Left cardiac atrium (tissue), 4 donors: ENCODE measurements at regions not wholly inside any gene's neighbourhood (a gene's known extent, or its start where the extent isn't known, plus 50 kb on each side); places are given as distances from the start of the nearest gene placed in this dataset.
"Not testable (repeated sequence)": the region's sequence is repeated elsewhere in the genome, so short reads cannot be mapped to it uniquely, and the experiment has no call there.

Source experiments
- ATAC-seq, 2 donors: fragments of 200-7000 bp; cut with Tn5 transposase; one replicate each; pipeline ENCODE4 v1.9.1; 2020; ENCODE audit warnings: mild to moderate bottlenecking in 2 of 2, moderate library complexity in 2 of 2
- DNase-seq: peaks from one replicate; pipeline ENCODE4 v3.0.0-alpha.2; 2020
- intact Hi-C, 2 donors: fragments of 100-400 bp; cut with DNase I; formaldehyde crosslinking; loops; one replicate each; pipeline versions ENCODE4 v1.14.1 to v1.15.1; 2022 to 2023
- donor health status: DM: no; HTN: yes; CAD: no.
- donor health status: DM: no; HTN: yes; CAD: no; lungs with severe emphysema.
- donor health status: DM: yes; HTN: yes; CAD: no.
- donor health status: Dilated cardiomyopathy.

- intact Hi-C loops = no loop called here
- no peak for DNase-seq
- no peak for ATAC-seq
These were observed 94.6 kb upstream of the SLC30A5 start for GRCh38 chr5:68999181-68999580.

GRCh38 chr5:69000216-69000919 lies 93.4 kb upstream of the SLC30A5 start:
- DNase-seq (no peak), ATAC-seq (no peak)
- intact Hi-C loops = no loop called here

- intact Hi-C loops = no loop called here
- DNase-seq (no peak), ATAC-seq (no peak)
These were observed 92.9 kb upstream of the SLC30A5 start for GRCh38 chr5:69000949-69001348.

GRCh38 chr5:69001627-69002026 lies 92.2 kb upstream of the SLC30A5 start:
- intact Hi-C loops = no loop called here
- no peak for ATAC-seq
- no peak for DNase-seq

GRCh38 chr5:69004127-69004526 lies 89.7 kb upstream of the SLC30A5 start:
- DNase-seq (no peak), ATAC-seq (no peak)
- intact Hi-C loops = no loop called here

- no peak for DNase-seq
- no peak for ATAC-seq
- intact Hi-C loops = no loop called here
These were observed 89.1 kb upstream of the SLC30A5 start for GRCh38 chr5:69004676-69005075.

- ATAC-seq (no peak), DNase-seq (no peak)
- intact Hi-C loops = loop anchor here in 1 of 2 donors (2.0 kb wide), 1 partner anchor 719 kb away; no protein-coding TSS in a partner anchor
These were observed 87.8 kb upstream of the SLC30A5 start for GRCh38 chr5:69006030-69006429.

GRCh38 chr5:69007163-69007562 lies 86.7 kb upstream of the SLC30A5 start:
- intact Hi-C loops = loop anchor here in 1 of 2 donors (2.0 kb wide), 1 partner anchor 720 kb away; no protein-coding TSS in a partner anchor

GRCh38 chr5:69007726-69008368 lies 86.0 kb upstream of the SLC30A5 start:
- DNase-seq = peak; percentile 34

More at GRCh38 chr5:69007163-69007562, 86.7 kb upstream of the SLC30A5 start:
- no peak for ATAC-seq
- DNase-seq = no peak

GRCh38 chr5:69010476-69010875 lies 83.3 kb upstream of the SLC30A5 start:
- DNase-seq (no peak), ATAC-seq (no peak)
- intact Hi-C loops = loop anchor here in 1 of 2 donors (10.0 kb wide), 1 partner anchor 294 kb away; no protein-coding TSS in a partner anchor

More at GRCh38 chr5:69007726-69008368, 86.0 kb upstream of the SLC30A5 start:
- intact Hi-C loops = loop anchor here in 1 of 2 donors (2.0 kb wide), 1 partner anchor 721 kb away; no protein-coding TSS in a partner anchor
- peak; percentile 71 for ATAC-seq

GRCh38 chr5:69011910-69012309 lies 81.9 kb upstream of the SLC30A5 start:
- intact Hi-C loops = loop anchor here in 1 of 2 donors (10.0 kb wide), 1 partner anchor 293 kb away; no protein-coding TSS in a partner anchor
- ATAC-seq (no peak), DNase-seq (no peak)

- DNase-seq (no peak), ATAC-seq (no peak)
- intact Hi-C loops = loop anchor here in 1 of 2 donors (10.0 kb wide), 1 partner anchor 291 kb away; no protein-coding TSS in a partner anchor
These were observed 80.3 kb upstream of the SLC30A5 start for GRCh38 chr5:69013481-69013880.

GRCh38 chr5:69014007-69014406 lies 79.8 kb upstream of the SLC30A5 start:
- DNase-seq, ATAC-seq: not testable (repeated sequence)
- intact Hi-C loops = loop anchor here in 1 of 2 donors (10.0 kb wide), 1 partner anchor 291 kb away; no protein-coding TSS in a partner anchor

GRCh38 chr5:69019668-69020375 lies 74.0 kb upstream of the SLC30A5 start:
- ATAC-seq (no peak), DNase-seq (no peak)
- intact Hi-C loops = loop anchor here in 1 of 2 donors (10.0 kb wide), 1 partner anchor 285 kb away; no protein-coding TSS in a partner anchor

- ATAC-seq (peak; percentile 44 to 52), DNase-seq (no peak)
- intact Hi-C loops = no loop called here
These were observed 69.6 kb upstream of the SLC30A5 start for GRCh38 chr5:69024241-69024651.

GRCh38 chr5:69029292-69029691 lies 64.5 kb upstream of the SLC30A5 start:
- intact Hi-C loops = no loop called here
- ATAC-seq = no peak

GRCh38 chr5:69030358-69031062 lies 63.3 kb upstream of the SLC30A5 start:
- intact Hi-C loops = no loop called here
- no peak for DNase-seq
- no peak for ATAC-seq

More at GRCh38 chr5:69029292-69029691, 64.5 kb upstream of the SLC30A5 start:
- no peak for DNase-seq

- ATAC-seq = no peak
- intact Hi-C loops = no loop called here
These were observed 61.8 kb upstream of the SLC30A5 start for GRCh38 chr5:69032009-69032408.

GRCh38 chr5:69033690-69034089 lies 60.1 kb upstream of the SLC30A5 start:
- intact Hi-C loops = no loop called here
- DNase-seq (no peak), ATAC-seq (no peak)

More at GRCh38 chr5:69032009-69032408, 61.8 kb upstream of the SLC30A5 start:
- DNase-seq = no peak
